Esophagus squamous epithelium (tissue), 4 donors: ENCODE measurements at regions not wholly inside any gene's neighbourhood (a gene's known extent, or its start where the extent isn't known, plus 50 kb on each side); places are given as distances from the start of the nearest gene placed in this dataset.

Experiments used
- POLR2A ChIP-seq, 4 donors: fragments of 450-650 bp; IDR thresholded peaks; one replicate each; pipeline ENCODE4 v1.6.1; 2017; ENCODE audit warnings: antibody characterized with exemption in 4 of 4, mild to moderate bottlenecking in 4 of 4, moderate library complexity in 3 of 4
- TF ChIP-seq, protein P1 (sequence below), 6 experiments: fragments of 450-650 bp in 4 of 6; fragments of 200-600 bp in 2 of 6; sonication (generic) in 2 of 6; IDR thresholded peaks; one replicate each; pipeline ENCODE4 v1.5.1; 2016 to 2019; ENCODE audit warnings: antibody characterized with exemption in 6 of 6, mild to moderate bottlenecking in 4 of 6, moderate library complexity in 4 of 6

- no peak for TF ChIP-seq POLR2A (IDR thresholded peaks at IDR 0.05)
- TF ChIP-seq, protein P1, sequence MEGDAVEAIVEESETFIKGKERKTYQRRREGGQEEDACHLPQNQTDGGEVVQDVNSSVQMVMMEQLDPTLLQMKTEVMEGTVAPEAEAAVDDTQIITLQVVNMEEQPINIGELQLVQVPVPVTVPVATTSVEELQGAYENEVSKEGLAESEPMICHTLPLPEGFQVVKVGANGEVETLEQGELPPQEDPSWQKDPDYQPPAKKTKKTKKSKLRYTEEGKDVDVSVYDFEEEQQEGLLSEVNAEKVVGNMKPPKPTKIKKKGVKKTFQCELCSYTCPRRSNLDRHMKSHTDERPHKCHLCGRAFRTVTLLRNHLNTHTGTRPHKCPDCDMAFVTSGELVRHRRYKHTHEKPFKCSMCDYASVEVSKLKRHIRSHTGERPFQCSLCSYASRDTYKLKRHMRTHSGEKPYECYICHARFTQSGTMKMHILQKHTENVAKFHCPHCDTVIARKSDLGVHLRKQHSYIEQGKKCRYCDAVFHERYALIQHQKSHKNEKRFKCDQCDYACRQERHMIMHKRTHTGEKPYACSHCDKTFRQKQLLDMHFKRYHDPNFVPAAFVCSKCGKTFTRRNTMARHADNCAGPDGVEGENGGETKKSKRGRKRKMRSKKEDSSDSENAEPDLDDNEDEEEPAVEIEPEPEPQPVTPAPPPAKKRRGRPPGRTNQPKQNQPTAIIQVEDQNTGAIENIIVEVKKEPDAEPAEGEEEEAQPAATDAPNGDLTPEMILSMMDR (IDR thresholded peaks at IDR 0.05), result no peak
These were observed 51.4 kb upstream of the DIO3 start for GRCh38 chr14:101509730-101510371.
